ENCODE measurements at regions not wholly inside any gene's neighbourhood (a gene's known extent, or its start where the extent isn't known, plus 50 kb on each side); places are given as distances from the start of the nearest gene placed in this dataset.

DNA sequence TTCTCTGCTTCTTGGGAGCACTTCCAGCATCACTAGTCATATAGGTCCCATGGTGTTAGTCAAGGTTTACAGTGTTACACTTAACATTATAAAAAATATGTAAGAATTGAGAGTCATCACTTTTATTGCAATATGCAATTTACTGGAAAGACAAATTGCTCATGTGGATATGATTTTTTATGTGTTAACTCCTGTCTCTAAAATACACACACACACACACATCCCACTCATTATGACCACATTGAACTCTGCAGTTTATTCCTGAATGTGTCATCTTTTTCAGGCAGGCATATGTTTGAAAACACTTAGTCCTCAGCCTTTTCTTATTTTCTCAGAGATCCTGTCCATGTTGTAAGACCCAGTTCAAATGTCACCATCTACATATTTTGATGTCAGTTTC lies 148.5 kb upstream of the MRPS30 start:
- DNase-seq (ENCODE audit: low read depth, low spot score), result no peak

DNA sequence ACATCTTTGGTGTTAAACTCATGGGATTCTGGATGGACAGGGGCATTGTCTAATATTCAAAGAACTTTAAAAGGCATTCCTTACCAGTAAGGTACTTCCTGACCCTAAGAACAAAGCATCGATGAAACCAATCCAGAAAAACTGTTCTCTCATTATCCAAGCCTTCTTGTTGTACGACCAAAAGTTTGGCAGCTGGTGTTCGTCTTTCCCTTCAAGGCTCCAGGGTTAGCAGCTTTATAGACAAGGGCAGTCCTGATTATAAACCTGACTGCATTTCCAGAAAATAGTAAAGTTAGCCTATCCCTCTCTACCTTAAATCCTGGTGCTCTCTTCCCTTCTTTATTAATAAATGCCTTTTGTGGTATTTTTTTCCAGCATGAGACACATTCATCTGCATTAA lies 149.4 kb upstream of the MRPS30 start:
- DNase-seq (ENCODE audit: low read depth, low spot score), result no peak

DNA sequence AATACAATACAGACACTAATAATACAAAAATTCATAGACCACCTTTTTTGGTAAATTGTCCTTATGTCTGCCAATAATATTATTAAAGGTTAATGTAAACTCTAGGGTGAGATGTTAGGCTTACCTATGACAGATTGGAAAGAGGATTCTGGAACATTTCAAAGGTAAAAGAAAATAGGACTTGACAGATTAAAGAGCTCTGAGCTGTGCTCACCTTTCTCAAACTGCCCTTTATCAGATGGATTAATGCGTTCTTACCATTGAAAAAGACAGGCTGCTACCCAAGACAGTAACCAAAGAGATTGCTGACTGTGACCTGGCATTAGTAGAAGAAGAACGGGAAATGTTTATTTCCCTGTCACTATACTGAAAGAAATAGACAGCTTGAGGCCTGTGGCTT lies 156.1 kb upstream of the MRPS30 start:
- DNase-seq (ENCODE audit: low read depth, low spot score), result no peak

DNA sequence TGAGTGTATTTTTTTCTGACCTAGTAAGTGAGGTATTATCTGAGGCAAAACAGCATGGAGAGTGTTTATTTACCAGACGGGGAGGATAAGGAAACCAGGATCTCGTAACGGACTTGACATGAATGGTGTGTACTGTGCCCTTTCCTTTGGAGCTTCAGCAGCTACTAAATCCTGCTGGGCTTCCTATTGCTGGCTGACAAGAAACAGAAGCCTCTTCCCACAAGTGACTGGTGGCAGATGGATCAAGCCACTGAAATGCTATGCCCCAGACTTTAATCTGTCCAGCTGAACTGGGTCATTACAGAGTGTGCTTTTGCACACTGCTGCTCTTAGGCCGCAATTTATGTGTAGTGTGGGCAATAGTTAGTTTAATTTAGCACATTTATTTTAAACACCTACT lies 162.7 kb upstream of the MRPS30 start:
- peak; percentile 70 for DNase-seq (ENCODE audit: low read depth, low spot score)

DNA sequence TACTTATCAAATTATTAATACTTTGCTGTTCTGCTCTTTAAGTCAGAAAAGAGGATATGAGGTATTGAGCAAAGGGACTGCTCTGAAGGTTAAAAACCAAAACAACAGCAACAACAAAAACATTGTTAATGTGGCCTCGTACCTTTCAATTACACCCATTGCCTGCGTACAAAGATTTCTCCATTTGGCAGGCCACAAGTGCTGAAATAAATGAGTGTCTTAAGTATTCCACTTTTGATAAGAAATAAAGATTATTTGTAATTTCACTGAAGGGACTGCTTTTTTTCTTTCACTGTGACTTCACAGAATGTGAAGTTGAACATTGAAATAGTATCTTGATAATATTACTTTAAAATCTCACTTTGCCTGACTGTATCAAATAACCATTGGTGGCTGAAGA lies 163.2 kb upstream of the MRPS30 start:
- DNase-seq (ENCODE audit: low read depth, low spot score), result no peak

DNA sequence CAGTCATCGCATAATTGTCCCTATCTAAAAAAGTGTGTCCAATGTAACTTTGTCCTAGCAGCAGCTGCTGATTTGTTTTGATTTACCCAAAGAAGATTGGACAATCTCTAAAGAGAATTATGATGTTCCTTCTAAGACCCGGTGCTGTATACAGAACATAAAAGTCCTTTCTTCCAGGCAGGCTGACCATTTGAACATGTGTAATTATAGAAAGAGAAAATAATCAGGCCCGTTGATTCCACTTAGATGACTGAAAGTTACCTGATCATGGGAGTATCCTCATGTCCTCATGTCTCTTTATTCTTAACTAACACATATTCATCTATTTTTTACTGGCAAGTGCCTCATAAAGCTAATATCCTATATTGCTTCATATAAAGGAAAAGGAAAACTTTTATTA lies 164.1 kb upstream of the MRPS30 start:
- no peak for DNase-seq (ENCODE audit: low read depth, low spot score)

DNA sequence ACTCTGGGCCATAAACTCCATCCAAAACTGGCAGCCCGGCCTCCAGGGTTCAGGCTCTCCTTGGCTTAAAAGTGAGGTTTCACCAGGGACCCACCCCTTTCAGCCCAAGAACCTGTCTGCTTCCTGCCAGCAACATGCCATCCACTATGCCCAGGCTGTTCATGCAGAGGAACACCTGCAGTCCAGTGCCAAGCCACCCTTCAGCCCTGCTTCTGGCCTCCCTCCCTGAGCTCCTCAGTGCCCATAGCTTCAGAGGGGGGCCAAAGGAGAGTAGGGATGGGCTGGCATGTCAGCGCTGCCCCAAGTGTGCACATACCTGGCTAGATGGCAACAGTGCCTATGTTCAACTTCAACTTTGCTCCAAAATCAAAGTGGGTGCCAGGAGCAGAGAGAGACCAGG lies 166.9 kb upstream of the MRPS30 start:
- no peak for DNase-seq (ENCODE audit: low read depth, low spot score)

DNA sequence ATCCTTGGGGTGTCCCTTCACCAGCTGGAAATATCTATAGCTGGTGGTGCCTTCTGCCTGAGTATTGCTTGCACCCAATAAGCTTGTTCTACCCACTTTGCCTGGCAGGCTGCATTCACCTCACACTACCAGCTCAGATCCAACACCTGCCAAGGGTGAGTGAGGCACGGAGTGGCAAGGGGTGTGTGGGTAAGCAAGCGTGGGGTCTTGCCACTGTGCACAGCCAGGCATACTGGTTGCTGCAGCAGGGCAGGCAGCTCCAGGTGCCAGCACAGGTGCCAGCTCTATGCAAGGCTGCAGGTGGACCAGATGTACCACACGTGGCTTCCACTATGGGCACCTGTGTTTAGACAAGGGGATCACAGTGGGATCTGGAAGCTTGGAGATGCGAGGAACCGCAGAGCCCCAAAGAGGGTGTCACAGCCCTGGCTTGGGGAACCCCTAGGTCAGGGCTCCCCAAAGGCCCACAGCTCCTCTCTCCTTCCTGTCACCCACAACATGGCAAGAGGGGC lies 167.7 kb upstream of the MRPS30 start:
- DNase-seq (ENCODE audit: low read depth, low spot score), result no peak

GRCh38 chr5:44637916-44638869 lies 170.6 kb upstream of the MRPS30 start:
- DNase-seq (ENCODE audit: low read depth, low spot score), result peak; percentile 37

DNA sequence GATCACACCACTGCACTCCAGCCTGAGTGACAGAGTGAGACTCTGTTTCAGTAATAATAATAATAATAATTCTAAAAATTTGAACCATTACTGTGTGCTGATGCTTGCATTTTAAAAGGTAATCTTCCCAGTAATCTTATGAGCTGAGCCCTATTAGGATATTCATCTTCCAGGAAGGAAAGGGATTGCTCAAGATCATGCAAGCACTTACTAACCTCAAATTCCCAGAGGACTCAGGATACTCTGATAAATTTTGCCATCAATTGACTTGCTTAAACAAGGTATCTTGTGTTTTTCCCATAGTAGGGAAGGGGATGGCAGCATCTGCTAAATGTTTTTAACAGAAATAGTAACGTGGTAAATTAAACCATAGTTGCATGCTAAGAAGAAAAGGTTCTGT lies 176.4 kb upstream of the MRPS30 start:
- no peak for DNase-seq (ENCODE audit: low read depth, low spot score)

GRCh38 chr5:44626846-44627245 lies 181.9 kb upstream of the MRPS30 start:
- DNase-seq (ENCODE audit: low read depth, low spot score), result no peak

GRCh38 chr5:44622331-44622730 lies 186.4 kb upstream of the MRPS30 start:
- DNase-seq (ENCODE audit: low read depth, low spot score), result no peak

DNA sequence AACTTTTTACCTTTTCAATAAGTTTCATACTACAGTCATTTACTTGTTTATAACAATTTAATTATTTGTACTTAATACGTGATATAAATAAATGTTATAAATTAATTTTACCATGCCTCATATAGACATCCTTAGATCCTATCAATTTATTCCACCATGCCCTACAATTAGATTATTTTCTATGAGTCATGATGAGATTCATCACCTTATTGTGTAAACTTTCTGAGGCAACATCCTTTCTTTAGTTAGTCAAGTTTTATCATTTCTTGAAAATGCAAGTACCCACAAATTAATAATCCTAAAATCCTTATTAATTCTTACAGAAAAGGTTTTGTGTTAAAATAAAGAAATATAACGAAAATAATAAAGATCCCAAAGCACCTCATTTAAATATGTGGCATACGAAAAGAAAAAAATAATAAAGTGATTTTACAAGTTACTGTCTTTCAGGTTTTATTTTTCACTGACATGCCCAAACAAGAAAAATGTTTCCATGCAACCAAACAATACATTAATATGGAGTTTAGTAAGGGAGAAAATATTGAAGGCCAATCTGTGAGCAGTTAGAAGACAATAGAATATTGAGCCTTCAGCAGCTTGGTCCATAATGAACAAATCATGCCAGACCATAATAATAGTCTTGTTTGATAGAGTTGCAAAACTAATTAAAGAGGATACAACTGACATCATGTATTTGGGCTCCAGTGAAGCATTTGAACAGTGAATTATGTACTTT lies 188.7 kb upstream of the MRPS30 start:
- no peak for DNase-seq (ENCODE audit: low read depth, low spot score)

DNA sequence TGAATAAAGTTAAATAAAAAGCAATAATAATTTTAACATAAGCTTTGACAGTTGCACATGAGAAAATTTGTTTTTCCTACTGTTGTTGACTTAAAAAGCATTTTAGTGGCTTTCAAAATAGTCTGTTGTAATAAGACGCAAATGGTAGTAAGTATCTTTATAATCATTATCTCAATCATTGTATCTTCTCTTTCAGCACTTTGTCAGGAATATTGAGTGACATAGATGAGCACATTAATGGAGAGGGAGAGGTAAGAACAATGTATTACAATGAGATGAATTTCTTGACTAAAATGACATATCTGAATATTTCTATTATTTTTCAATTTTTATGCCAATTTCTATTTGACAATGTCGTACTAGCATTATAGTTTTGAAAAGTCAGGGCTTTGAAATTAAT lies 193.9 kb upstream of the MRPS30 start:
- DNase-seq (ENCODE audit: low read depth, low spot score), result no peak

GRCh38 chr5:44613936-44614335 lies 194.8 kb upstream of the MRPS30 start:
- DNase-seq (ENCODE audit: low read depth, low spot score), result no peak

GRCh38 chr5:44605926-44606325 lies 202.8 kb upstream of the MRPS30 start:
- DNase-seq (ENCODE audit: low read depth, low spot score), result no peak

DNA sequence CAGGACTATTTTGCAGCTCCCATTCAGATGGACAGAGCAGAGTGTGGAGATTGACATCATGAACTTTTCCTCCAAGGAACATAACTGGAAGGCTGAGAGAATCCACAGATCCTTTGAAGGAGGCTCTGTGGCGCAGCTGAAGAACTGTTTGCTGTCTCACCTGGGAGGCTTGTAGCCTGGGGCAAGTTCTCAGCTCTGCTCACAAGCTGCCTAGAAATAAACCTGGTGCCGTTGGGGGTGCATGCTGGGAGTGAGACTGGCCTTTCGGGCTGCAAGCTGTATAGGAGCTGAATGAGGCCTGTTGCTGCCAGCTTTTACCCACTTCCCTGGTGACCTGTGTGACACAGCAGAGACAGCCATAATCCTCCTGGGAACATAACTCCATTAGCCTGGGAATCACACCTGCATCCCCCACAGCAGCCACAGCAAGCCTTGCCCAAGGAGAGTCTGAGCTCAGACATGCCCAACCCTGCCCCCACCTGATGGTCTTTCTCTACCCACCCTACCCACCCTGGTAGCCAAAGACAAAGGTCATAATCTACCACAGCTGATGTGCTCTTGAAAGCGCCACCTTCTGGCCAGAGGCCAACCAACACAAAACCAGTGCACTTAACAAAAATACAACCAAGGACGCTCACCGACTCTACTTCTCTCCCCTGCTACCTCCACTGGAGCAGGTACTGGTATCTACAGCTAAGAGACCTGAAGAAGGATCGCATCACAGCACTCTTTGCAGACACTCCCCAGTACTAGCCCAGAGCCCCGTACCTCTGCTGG lies 205.1 kb upstream of the MRPS30 start:
- peak; percentile 71 for DNase-seq (ENCODE audit: low read depth, low spot score)

DNA sequence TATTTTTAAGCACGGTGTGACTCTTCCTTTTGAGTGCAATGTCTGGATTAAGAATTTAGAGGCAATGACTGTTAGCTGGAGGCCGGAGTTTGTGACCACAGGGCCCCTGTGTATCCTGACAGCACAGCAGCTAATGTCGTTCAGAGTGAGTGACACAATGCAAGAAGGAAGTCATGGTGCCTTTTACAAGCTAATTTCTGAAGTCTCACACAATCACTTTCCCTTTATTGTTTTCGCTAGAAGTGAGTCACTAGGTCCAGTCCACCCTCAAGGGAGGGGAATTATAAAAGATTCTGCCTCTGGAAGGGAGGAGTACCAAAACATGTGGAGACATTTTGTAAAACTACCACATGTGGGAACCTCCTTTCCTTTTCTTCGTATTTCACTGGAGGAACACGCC lies 185.5 kb upstream of the FGF10 start:
- no peak for DNase-seq (ENCODE audit: low read depth, low spot score)

GRCh38 chr5:44568519-44568918 lies 179.3 kb upstream of the FGF10 start:
- DNase-seq (ENCODE audit: low read depth, low spot score), result no peak

DNA sequence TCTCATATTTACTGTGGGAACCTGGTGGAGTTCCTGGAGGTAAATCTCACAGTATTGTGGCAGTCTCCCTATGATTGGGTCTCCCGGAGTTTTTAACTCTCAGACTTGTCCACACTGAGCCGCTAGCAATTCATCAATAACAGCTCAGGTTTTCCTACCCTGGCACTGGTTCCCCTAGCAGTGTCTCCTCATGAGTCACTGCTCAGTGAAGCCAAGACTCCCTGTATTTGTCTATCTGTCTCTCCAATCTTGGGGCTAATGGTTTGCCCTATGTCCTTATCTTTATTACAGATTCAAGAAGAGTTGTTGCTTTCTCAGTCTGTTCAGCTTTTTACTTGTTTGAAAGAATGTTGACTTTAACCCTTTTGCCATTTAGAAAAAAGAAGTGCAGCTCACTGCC lies 176.7 kb upstream of the FGF10 start:
- DNase-seq (ENCODE audit: low read depth, low spot score), result peak; percentile 10

- DNase-seq (ENCODE audit: low read depth, low spot score), result no peak
Measured at GRCh38 chr5:44565360-44565759, 176.1 kb upstream of the FGF10 start.

DNA sequence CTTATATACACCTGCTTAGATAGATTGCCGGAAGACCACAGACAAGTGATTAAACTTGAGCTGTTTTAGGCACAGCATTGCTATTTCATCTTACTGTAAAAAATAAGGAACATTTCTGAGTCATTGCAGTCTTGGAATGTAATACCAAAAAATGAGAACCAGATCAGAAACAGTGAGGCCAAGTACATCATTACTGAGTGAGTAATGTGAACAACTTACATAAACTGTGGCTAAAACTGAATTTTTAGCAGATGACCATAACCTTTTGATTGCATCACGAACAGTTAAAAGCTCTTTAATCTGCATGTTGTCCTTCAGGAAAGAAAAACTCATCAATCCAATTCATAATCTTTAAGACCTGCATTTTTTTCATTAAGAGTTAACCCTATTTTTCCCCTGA lies 157.1 kb upstream of the FGF10 start:
- DNase-seq (ENCODE audit: low read depth, low spot score), result no peak
